GM18502 (cell line): ENCODE measurements at regions not wholly inside any gene's neighbourhood (a gene's known extent, or its start where the extent isn't known, plus 50 kb on each side); places are given as distances from the start of the nearest gene placed in this dataset.
A peak's percentile ranks its signal among the peaks of the same experiment; 100 is the strongest.

Source experiments
- ATAC-seq: cut with Tn5 transposase; IDR thresholded peaks from one replicate; pipeline ENCODE4 v1.9.1; 2021; ENCODE audit warnings: mild to moderate bottlenecking; ENCODE audit not compliant: unreplicated experiment, poor library complexity

DNA sequence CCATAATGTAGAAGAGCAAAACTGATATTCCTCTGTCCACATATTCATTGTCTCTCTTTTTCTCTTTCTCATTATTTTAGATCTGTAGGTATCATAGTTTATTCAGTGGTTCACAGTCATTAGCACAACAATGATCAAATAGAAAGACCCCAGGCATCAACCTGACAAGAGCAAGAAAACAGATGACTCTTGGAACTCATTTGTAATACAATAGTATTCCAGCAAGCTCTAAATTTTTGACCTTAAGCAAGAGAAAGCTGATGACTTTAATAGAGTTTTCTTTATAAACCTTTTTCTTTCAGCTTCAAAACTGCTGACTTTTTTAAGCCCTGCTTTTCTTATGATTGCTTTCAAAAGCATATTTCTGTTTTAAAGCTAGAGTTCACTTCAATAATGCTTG, 507.5 kb upstream of the SORCS1 start:
- no peak for ATAC-seq

DNA sequence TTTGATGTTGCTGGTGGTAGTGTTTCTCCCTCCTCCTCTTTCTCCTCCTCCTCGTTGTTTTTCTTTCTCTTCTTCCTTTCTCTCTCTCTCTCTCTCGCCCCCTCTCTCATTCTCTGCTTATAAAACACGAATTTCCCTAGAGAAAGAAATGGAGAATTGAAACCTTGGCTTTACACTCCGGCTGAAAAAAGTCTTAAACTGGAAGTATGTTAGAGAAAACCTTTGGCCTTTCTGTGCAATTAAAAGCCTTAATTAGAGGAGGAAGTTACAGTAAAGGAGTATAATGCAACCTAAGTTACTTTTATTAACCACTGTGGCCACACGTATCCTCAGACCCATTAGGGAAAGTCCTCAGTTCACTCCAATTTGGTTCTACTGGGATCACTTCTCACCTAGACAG, 501.7 kb upstream of the SORCS1 start:
- no peak for ATAC-seq

DNA sequence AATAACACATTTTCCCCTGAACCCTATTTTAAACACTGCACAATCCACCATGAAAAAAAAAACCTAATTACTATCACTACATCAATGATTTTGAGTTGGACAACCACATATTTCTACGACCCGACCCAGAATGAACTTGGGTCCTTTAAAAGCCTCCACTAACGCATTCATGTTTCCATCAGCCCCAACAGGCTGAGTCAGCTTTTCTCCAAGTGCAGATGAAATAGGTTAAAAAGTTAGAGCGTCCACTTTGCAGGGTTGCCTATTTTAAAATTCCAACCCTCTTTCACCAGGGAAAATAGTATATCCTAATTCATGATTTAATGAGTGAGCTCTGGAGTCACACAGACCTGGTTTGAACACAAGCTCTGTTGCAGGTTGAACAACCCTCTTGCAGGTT, 501.0 kb upstream of the SORCS1 start:
- no peak for ATAC-seq

DNA sequence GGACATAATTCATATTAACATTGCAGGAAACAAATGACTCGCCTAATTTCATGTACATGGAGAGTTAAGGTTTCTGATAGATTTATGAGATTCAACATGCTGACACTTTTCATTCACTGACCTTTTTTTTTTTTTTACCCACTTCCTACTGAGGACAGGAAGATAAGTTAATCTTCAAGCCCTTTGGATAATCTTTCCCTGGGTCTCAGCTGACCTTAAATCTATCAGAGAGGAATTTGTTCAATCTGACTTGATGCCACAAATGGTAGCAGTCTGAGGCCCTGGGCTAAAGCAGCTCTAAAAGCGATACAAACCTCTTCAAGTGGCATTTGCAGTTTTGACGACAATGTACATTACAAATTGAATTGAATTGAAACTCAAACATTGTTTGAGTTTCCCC, 493.3 kb upstream of the SORCS1 start:
- no peak for ATAC-seq

DNA sequence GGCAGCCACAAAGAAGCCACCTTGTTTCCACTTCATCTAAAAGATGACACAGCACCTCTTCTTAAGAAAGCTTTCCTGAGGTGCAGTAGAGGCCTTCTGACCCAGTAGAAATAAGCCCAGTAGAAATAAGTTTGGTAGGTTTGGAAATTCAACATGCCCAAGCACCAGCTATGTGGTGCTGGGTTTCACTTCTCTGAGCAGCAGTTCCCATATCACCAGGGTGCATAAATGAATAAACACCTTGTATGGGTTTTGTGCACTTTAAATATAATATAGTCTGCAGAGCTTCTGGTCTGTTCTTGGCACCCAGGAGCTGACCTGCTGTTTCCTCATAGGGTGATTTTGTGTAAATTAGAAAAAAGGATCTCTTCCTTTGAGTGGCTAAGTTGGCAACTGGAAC, 492.4 kb upstream of the SORCS1 start:
- no peak for ATAC-seq

DNA sequence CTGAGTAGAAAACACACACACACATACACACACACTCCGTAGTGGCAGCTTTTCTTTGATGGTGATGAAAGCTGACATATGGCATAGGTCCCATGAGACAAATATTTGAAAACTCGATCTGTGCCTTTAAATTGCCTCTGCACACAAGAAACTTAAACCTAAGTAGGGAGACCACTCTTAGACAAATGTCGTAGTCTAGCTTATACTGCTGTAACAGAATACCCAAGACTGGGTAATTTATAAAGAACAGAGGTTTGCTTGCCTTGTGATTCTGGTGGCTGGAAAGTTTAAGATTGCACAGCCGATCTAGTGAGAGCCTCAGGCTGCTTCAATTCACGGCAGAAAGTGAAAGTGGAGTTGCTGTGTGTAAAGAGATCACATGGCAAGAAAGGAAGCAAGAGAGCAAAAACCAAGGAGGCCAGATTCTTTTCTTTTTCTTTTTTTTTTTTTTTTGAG, 489.4 kb upstream of the SORCS1 start:
- peak; percentile 83 for ATAC-seq

DNA sequence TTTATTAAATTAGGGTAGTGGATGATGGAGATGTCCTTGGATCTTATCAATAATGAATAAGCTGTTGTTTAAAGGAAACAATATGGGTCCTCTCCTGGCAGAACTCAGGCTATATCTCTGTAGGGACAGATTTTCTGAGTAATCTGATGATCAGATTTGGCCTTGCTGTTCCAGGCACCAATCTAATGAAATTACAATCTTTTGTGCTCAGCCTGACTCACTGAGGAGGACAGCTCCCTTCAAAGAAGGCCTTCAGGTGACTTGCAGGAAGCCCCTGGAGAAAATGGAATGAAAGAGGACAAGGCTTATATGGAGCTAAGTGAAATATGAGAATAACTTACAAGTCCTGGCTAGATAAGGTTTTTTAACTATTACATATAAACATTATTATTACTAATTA, 486.4 kb upstream of the SORCS1 start:
- no peak for ATAC-seq

DNA sequence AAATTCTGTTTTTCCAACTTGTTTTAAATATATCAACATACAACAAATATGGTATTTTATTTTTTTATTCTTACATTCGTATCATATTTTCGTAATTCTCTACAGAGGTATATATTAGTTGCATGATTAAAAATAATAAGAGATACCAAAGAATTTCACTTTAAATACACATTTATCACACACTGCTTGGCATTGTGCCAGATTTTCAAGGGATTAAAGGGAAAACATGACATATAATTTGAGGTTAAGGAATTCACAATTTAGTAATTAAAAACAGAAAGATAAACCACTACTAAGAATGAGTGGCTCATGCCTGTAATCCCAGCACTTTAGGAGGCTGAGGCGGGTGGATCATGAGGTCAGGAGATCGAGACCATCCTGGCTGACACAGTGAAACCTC, 484.7 kb upstream of the SORCS1 start:
- ATAC-seq: no peak

DNA sequence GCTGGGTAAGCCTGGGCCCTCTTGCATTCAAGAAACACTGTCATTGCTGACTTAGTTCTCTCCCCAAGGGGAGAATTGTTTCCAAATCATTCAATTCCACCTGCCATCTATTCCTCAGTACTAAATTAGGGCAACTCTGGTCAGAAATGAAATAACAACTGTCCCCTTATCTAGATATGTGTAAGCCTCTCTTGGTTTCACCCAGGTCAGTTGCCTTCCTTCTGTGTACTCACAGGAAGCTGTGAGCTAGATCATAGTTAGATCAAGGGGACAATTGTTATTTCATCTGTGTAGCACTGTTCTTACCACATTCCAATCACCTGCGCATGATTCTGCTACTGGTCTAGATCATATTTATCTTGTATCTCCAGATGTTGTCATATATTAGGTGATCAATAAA, 483.0 kb upstream of the SORCS1 start:
- peak; percentile 55 for ATAC-seq

DNA sequence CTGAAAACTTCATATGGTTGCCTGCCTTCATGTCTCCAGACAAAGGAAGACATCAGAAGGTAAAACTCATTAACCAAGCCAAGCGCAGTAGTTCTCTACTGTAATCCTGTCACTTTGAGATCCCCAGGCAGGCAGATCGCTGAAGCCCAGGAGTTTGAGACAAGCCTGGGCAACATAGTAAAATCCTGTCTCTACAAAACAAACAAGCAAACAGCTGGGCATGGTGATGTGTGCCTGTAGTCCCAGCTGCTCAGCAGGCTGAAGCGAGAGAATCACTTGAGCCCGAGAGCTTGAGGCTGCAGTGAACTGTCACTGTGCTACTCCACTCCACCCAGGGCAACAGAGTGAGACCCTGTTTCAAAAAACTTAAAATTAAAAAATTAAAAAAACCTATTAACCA, 467.4 kb upstream of the SORCS1 start:
- ATAC-seq: no peak

DNA sequence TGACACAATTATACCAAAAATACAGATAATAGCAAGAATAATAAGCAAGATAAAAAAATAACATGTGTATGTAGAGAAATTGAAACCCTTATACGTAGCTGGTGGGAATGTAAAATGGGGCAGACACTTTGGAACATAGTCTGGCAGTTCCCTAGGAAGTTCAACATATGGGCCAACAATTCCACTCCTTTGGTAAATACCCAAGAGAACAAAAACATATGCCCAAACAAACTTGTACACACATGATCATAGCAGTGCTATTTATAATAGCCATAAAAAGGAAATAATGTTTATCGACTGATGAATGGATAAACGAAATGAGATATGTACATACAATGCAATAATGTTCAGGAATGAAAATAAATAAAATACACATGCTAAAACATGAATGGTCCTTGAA, 462.4 kb upstream of the SORCS1 start:
- no peak for ATAC-seq

DNA sequence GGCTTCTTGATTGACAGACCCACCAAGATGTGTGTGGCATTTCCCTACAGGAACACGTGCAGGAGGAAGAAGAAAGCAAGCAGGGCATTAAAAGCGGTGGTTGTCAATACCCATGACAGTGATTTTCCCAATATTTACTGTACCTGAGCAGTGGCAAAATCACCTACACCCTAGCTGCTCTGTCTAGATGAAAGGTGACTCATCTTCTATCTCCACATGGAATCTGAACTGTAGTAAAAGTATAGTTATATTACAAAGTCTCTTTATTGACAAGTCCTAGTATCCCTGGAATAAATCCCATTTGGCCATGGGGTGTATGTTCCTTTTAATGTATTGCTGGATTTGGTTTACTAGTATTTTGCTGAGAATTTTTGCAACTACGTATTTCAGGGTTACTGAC, 458.8 kb upstream of the SORCS1 start:
- no peak for ATAC-seq

DNA sequence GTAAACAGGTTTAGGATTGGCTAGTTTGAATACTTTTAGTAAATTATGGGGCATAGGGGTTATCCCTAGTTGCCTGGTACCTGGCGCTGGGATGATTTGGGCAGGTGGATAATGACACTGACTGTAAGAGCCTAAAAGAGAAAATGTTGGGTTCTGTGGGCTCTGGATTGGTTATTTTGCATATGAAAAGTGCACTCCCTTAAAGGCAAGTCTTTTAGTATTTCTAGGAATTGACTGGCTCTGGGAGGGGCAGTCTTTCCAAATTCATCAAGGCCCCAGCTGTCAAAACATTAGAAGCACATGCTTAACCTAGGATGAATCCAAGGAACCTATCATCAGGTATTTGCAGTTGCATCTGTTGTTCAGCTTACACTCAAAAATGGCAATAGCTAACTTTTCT, 454.6 kb upstream of the SORCS1 start:
- no peak for ATAC-seq

DNA sequence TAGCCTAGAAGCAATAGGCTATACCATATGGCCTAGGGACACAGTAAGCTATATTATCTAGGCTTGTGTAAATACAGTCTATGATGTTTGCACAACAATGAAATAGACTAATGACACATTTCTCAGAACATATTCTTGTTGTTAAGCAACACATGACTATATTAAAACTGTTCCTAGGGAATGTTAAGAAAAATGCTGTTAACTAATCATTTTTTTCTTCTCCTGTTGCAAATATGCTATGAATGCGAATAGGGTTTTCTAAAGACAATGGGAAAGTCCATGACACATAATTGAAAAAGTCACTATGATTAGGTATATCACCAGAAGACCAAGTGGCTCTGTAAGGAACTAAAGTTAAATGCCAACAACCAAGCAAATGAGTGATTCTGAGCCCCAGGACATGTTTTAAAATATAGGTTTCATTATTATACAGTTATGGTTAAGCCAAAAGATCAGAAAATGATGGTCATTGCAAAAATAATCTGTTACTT, 454.0 kb upstream of the SORCS1 start:
- ATAC-seq: no peak

DNA sequence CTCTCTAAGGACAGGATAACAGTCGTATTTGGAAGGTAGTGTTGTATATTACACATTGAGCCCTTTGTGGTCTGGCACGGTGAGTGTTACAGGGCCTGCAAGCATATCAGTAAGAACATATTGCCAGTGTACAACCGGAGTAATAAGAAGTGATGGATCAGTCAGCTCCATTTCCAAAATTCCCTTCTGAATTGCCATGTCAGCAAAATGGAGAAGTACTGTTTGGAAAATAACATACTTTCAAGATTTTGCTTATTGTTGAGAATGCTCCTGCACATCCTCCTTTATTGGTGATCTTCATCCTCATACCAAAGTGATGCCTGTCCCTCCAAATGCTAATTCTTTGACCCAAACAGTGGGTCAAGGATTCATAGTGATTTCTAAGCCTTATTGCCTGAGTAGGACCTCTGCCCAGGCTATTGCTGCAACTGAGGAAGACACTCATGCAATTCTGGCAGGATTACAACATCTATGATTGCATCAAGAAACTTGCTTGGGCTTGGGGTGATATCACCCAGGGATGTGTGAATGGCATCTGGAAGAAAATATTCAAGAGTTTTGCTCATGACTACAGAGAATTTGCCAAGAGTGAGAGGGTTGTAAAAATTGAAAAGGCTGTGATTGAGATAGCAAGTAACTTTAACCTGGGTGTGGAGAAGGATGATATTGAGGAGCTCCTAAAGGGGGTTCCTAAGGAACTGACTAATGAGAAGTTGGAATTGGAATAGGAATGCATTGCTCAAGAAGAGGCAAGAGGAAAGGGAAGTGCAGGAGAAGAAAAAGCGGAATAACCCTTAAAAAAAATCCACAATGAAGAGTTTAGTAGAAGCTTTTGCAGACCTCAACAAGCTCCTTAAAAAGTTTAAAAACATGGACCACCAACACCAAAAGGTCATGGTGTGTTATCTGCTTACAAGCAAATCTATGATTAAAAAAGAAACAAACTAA, 452.2 kb upstream of the SORCS1 start:
- no peak for ATAC-seq

DNA sequence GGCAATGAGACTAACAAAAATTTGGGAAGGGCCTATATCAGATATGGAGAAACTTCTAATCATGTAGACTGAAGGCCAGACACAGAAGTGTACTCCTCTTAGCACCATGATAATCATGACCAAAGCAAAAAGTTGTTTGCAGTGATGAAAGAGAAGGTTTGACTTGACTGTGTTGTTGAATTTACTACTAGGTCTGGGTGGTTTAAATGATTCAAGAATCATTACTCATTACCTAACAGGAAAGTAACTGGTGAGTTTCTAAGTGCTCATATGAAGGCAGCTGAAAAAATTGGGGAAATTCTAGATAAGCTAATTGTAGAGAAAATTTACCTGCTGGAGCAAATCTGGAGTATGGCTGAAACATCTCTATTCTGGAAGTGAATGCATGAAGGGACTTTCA, 451.5 kb upstream of the SORCS1 start:
- ATAC-seq: no peak

DNA sequence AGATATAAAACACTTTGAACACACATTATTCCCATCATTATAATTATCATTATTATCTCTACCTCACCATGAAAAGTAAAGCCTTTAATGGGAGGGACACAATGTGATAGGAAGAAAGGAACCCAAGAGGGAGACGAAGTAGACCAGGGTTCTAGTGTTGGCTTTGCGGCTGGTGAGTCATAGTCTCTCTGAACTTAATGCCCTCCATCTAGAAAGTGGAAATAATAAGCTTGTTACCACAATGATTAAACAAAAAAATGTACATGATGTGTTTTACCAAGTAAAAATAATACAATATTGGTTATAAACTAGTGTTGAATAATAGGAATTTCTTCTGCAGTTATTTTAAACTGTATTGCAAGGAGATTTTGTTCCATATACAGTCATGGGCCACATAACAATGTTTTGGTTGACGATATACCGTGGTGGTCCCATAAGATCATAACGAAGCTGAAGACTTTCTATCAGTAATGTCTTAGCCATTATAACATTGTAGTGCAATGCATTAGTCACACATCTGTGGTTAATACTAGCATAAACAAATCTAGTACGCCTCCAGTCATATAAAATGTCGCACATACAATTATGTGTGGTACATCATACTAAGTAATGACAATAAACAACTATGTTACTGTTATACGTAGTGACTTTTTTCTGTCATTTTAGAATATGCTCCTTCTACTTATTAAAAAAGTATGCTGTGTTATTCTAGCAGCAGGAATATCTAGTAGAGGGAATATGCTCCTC, 450.6 kb upstream of the SORCS1 start:
- ATAC-seq: no peak

DNA sequence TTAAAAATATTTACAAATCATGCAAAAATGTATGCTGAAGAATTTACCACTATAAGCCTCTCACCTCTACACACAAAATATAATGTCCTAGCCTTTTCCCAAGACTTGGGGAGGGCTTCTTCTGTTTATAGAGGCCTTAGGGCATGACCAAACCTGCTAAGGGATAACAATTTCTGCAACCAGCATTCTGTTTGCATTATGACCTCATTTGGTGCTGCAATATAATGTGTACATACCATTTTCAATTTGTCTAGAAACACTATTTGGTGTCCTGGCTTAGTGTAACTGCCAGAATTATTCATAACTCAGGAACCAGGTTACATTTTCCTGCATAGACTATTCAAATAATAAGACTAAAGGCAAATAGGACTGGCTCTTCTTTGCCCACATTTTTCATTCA, 446.6 kb upstream of the SORCS1 start:
- ATAC-seq: no peak

DNA sequence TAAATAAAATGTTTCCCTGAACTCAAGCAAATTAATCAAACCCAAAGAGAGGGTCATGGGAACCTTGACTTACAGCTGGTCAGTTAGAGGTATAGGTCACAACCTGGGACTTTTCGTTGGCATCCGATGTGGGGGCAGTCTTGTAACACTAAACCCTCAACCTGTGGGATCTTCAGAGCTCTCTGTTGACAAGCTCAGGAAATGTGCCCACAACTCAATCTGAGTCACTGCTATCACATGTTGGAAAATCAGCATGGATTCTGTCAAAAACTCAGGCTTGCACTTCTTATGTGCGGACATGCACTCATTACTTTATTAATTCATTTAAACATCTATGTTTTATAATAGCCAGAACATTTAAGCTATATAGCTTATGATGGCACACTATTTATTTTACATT, 424.6 kb upstream of the SORCS1 start:
- ATAC-seq: no peak

DNA sequence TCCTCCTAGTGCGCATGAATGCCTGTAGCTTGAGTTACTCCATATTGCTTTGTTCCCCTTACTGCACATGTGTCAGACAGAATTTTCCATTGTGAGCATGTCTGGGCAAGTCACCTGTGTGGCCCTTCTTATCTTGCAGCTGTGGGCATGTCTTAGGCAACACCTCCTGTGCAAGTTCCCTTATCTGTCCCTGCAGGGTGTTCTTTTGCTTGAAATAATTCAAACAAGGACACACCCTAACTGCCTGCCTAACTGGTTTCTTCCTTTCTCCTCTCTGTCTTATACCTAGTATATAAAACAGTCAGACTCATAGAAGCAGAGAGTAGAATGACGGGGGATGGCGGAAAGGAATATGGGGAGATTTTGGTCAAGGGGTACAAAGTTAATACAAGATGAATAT, 421.1 kb upstream of the SORCS1 start:
- no peak for ATAC-seq

DNA sequence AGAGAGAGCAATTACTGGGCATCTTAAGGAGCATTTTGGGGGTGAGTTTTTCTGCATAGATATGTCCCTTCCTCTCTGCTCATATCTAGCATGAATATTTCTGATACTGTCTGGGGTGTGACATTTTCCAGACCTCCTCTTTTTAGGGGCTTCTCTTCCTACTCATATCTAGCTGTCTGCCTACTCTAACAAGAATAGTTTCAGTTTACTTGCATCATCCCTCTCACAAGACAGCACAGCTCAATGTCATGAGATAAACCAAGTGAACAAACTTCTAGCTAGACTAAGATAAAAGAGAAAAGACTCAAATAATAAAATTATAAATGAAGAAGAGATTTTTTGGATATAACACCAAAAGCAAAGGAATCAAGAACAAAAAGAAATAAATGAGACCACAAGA, 419.5 kb upstream of the SORCS1 start:
- no peak for ATAC-seq
